ENCODE measurements at regions not wholly inside any gene's neighbourhood (a gene's known extent, or its start where the extent isn't known, plus 50 kb on each side); places are given as distances from the start of the nearest gene placed in this dataset.
A peak's percentile ranks its signal among the peaks of the same experiment; 100 is the strongest.

- FAIRE-seq (no peak), DNase-seq (ENCODE audit: insufficient read length, low spot score) (no peak)
- TF ChIP-seq CTCF (IDR thresholded peaks at IDR 0.05; ENCODE audit: insufficient read depth, missing control alignments), result no peak
Measured at GRCh38 chr11:79739591-79739990, 298.8 kb upstream of the TENM4 start.

- no peak for TF ChIP-seq CTCF (IDR thresholded peaks at IDR 0.05; ENCODE audit: insufficient read depth, missing control alignments)
- no peak for DNase-seq (ENCODE audit: insufficient read length, low spot score)
- no peak for FAIRE-seq
Measured at GRCh38 chr11:79727221-79727620, 286.4 kb upstream of the TENM4 start.

- DNase-seq (ENCODE audit: insufficient read length, low spot score) (no peak), FAIRE-seq (no peak)
- no peak for TF ChIP-seq CTCF (IDR thresholded peaks at IDR 0.05; ENCODE audit: insufficient read depth, missing control alignments)
Measured at GRCh38 chr11:79720115-79720514, 279.3 kb upstream of the TENM4 start.

- FAIRE-seq, result peak; percentile 55
- no peak for DNase-seq (ENCODE audit: insufficient read length, low spot score)
- TF ChIP-seq CTCF (IDR thresholded peaks at IDR 0.05; ENCODE audit: insufficient read depth, missing control alignments), result peak; percentile 64
Measured at GRCh38 chr11:79708319-79708932, 267.6 kb upstream of the TENM4 start.

GRCh38 chr11:79705648-79706047, 264.8 kb upstream of the TENM4 start:
- FAIRE-seq, result no peak
- TF ChIP-seq CTCF (IDR thresholded peaks at IDR 0.05; ENCODE audit: insufficient read depth, missing control alignments), result no peak
- DNase-seq (ENCODE audit: insufficient read length, low spot score), result no peak

- FAIRE-seq (no peak), DNase-seq (ENCODE audit: insufficient read length, low spot score) (no peak)
- TF ChIP-seq CTCF (IDR thresholded peaks at IDR 0.05; ENCODE audit: insufficient read depth, missing control alignments), result no peak
Measured at GRCh38 chr11:79702303-79702702, 261.5 kb upstream of the TENM4 start.

- no peak for FAIRE-seq
- no peak for TF ChIP-seq CTCF (IDR thresholded peaks at IDR 0.05; ENCODE audit: insufficient read depth, missing control alignments)
- DNase-seq (ENCODE audit: insufficient read length, low spot score), result no peak
Measured at GRCh38 chr11:79699246-79699645, 258.4 kb upstream of the TENM4 start.
